Memory B cell (primary cell): ENCODE measurements at regions not wholly inside any gene's neighbourhood (a gene's known extent, or its start where the extent isn't known, plus 50 kb on each side); places are given as distances from the start of the nearest gene placed in this dataset.
"Not testable (repeated sequence)": the region's sequence is repeated elsewhere in the genome, so short reads cannot be mapped to it uniquely, and the experiment has no call there.

Experiments
- ATAC-seq: fragments of 150-1000 bp; cut with Tn5 transposase; 2 replicates; pipeline ENCODE4 v1.10.0; 2021; ENCODE audit warnings: low read depth, mild to moderate bottlenecking, moderate library complexity
- DNase-seq, 2 donors: peaks; one replicate each; pipeline ENCODE4 v3.0.0; 2022; ENCODE audit warnings: low spot score in 2 of 2
- H3K27ac Mint-ChIP-seq: one replicate; pipeline ENCODE4 v1.8.0; 2022; ENCODE audit warnings: mild to moderate bottlenecking, moderate library complexity, mixed read lengths
- H3K27me3 Mint-ChIP-seq: one replicate; pipeline ENCODE4 v1.8.0; 2022; ENCODE audit warnings: mixed read lengths
- H3K36me3 Mint-ChIP-seq: one replicate; pipeline ENCODE4 v1.8.0; 2022; ENCODE audit warnings: mild to moderate bottlenecking, mixed read lengths
- H3K4me1 Mint-ChIP-seq: one replicate; pipeline ENCODE4 v1.8.0; 2022; ENCODE audit warnings: mixed read lengths
- H3K4me3 Mint-ChIP-seq: one replicate; pipeline ENCODE4 v1.8.0; 2022; ENCODE audit warnings: mild to moderate bottlenecking, moderate library complexity, mixed read lengths
- H3K9me3 Mint-ChIP-seq: one replicate; pipeline ENCODE4 v1.8.0; 2022; ENCODE audit warnings: mixed read lengths

DNA sequence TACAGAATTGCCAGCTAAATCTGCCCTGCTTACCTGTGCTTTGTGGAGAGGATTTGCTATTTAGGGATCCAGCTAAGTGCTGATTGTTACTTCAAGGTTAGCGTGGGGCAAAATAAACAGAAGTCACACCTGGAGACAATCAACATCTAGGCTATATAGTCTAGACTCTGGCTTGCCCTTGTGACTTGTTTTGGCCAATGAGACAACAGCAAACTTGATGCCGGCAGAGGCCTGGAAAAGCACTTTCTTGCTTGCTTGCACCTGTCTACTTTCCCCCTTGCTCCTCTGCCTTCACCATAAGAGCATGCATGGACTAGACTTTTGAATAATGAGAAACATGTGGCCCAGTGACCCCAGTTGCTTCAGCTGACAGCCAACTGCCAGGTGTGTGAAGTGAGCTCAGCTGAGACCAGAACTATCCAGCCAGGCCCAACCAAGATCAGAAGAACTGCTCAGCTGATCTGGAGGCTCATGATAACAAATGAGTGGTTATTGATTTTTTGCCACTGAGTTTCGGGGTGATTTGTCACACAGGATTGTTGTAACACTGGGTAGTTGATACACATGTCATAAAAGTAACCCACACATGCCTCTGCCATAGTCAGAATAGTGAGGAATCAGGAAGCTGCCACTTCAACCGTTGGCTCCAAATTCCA, 164.4 kb downstream of the RBMX2 start:
- H3K4me3 Mint-ChIP-seq, result no peak overlapping the region
- peaks cover 10% of the 10 kb centered on the region for H3K27me3 Mint-ChIP-seq
- H3K9me3 Mint-ChIP-seq, result peaks cover 1% of the 10 kb centered on the region
- no peak overlapping the region for H3K27ac Mint-ChIP-seq
- H3K4me1 Mint-ChIP-seq, result peaks cover 2% of the 10 kb centered on the region
- ATAC-seq, result no peak
- H3K36me3 Mint-ChIP-seq, result peaks cover 2% of the 10 kb centered on the region
- no peak for DNase-seq

DNA sequence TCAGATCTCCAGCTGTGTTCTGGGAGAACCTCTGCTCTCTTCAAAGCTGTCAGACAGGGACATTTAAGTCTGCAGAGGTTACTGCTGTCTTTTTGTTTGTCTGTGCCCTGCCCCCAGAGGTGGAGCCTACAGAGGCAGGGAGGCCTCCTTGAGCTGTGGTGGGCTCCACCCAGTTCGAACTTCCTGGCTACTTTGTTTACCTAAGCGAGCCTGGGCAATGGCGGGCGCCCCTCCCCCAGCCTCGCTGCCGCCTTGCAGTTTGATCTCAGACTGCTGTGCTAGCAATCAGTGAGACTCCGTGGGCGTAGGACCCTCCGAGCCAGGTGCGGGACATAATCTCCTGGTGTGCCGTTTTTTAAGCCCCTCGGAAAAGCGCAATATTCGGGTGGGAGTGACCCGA, 171.2 kb downstream of the RBMX2 start:
- DNase-seq, H3K27ac Mint-ChIP-seq, H3K36me3 Mint-ChIP-seq, H3K4me3 Mint-ChIP-seq, H3K9me3 Mint-ChIP-seq, ATAC-seq, H3K27me3 Mint-ChIP-seq, H3K4me1 Mint-ChIP-seq: not testable (repeated sequence)
